Lower lobe of right lung (tissue), 2 donors: ENCODE measurements at regions not wholly inside any gene's neighbourhood (a gene's known extent, or its start where the extent isn't known, plus 50 kb on each side); places are given as distances from the start of the nearest gene placed in this dataset.
A peak's percentile ranks its signal among the peaks of the same experiment; 100 is the strongest.

Source experiments
- ATAC-seq, 2 donors: fragments of 200-7000 bp; cut with Tn5 transposase; one replicate each; pipeline ENCODE4 v1.9.1; 2020 to 2022; ENCODE audit warnings: mild to moderate bottlenecking in 2 of 2, moderate library complexity in 2 of 2
- DNase-seq: peaks from one replicate; pipeline ENCODE4 v3.0.0-alpha.2; 2020
- H3K27ac ChIP-seq: fragments of 200-600 bp; one replicate; pipeline ENCODE4 v1.8.0; 2022
- H3K27me3 ChIP-seq: fragments of 200-600 bp; one replicate; pipeline ENCODE4 v1.8.0; 2022; ENCODE audit warnings: low read depth
- H3K36me3 ChIP-seq: fragments of 200-600 bp; one replicate; pipeline ENCODE4 v1.8.0; 2022; ENCODE audit warnings: mild to moderate bottlenecking
- H3K4me1 ChIP-seq: fragments of 200-600 bp; one replicate; pipeline ENCODE4 v1.8.0; 2022
- H3K4me3 ChIP-seq: fragments of 200-600 bp; one replicate; pipeline ENCODE4 v1.8.0; 2022; ENCODE audit warnings: mild to moderate bottlenecking
- H3K9me3 ChIP-seq: fragments of 200-600 bp; one replicate; pipeline ENCODE4 v1.8.0; 2022
- CTCF ChIP-seq: fragments of 200-600 bp; IDR thresholded peaks from one replicate; pipeline ENCODE4 v1.8.0; 2022; ENCODE audit warnings: antibody characterized with exemption, mild to moderate bottlenecking
- intact Hi-C: fragments of 100-400 bp; cut with DNase I; formaldehyde crosslinking; loops from one replicate; pipeline ENCODE4 v1.11.0; 2022
- donor health status: DM: no; HTN: yes; CAD: no; lungs with severe emphysema.

DNA sequence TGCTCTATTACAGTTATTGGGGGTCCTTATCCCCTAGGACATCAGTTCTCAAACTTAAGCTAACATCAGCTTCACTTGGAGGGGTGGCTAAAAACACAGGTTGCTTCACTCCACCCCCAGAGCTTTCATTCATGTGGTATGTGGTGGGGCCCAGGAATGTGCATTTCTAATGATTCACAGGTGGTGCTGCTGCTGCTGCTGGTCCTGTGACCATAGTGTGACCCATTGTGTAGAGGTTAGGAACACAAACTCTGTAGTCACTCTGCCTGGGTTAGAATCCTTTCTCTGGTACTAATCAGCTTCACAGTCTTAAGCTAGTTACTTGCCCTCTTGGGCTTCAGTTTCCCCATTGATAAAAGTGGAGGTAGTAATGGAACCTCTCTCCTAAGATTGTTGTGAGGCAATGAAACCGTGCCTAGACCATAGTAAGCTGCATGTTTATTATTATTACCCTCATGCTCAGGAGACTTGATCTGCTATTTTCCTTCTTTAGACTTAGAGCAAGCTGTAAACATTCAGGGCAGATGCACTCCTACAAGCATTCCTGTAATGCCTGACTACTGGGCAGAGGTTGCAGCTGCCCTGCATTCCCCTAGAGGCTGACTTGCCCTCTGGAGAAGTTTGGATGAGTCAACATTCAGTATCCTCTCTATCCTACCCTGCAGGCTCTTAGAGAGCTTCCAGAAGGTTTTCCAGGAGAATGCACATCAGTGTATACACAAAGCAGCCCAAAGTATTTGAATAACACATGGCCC is 94.1 kb upstream of the ACSL4 start:
- ATAC-seq (no peak), DNase-seq (no peak)
- Histone ChIP-seq H3K4me3 (no peak overlapping the region), H3K27me3 (no peaks in the 10 kb centered on the region), H3K36me3 (no peaks in the 10 kb centered on the region), H3K9me3 (no peaks in the 10 kb centered on the region), H3K4me1 (peaks cover 5% of the 10 kb centered on the region), H3K27ac (no peak overlapping the region)
- TF ChIP-seq CTCF, result no peak
- intact Hi-C loops, result no loop called here

GRCh38 chrX:109827772-109828171 is 94.7 kb upstream of the ACSL4 start:
- peaks cover 5% of the 10 kb centered on the region for H3K4me1 ChIP-seq
- ATAC-seq (no peak), DNase-seq (no peak)
- TF ChIP-seq CTCF, result no peak
- H3K9me3 ChIP-seq, result no peaks in the 10 kb centered on the region
- no peak overlapping the region for H3K4me3 ChIP-seq
- intact Hi-C loops, result no loop called here
- H3K36me3 ChIP-seq, result no peaks in the 10 kb centered on the region
- no peak overlapping the region for H3K27ac ChIP-seq
- H3K27me3 ChIP-seq, result no peaks in the 10 kb centered on the region

- H3K4me3 ChIP-seq, result no peak overlapping the region
- ATAC-seq (peak in 1 of 2 donors; percentile 6), DNase-seq (no peak)
- H3K9me3 ChIP-seq, result no peaks in the 10 kb centered on the region
- no peaks in the 10 kb centered on the region for H3K27me3 ChIP-seq
- no peak overlapping the region for H3K27ac ChIP-seq
- TF ChIP-seq CTCF, result no peak
- H3K36me3 ChIP-seq, result no peaks in the 10 kb centered on the region
- peaks cover 5% of the 10 kb centered on the region for H3K4me1 ChIP-seq
- intact Hi-C loops, result no loop called here
Observed at GRCh38 chrX:109830157-109830703, 97.2 kb upstream of the ACSL4 start.

- intact Hi-C loops, result no loop called here
- no peaks in the 10 kb centered on the region for H3K27me3 ChIP-seq
- H3K9me3 ChIP-seq, result no peaks in the 10 kb centered on the region
- H3K36me3 ChIP-seq, result no peaks in the 10 kb centered on the region
- H3K4me3 ChIP-seq, result no peak overlapping the region
- no peak overlapping the region for H3K27ac ChIP-seq
- ATAC-seq (peak; percentile 59 to 89), DNase-seq (no peak)
- no peak for TF ChIP-seq CTCF
- H3K4me1 ChIP-seq, result peaks cover 5% of the 10 kb centered on the region
Observed at GRCh38 chrX:109830704-109831206, 97.7 kb upstream of the ACSL4 start.

DNA sequence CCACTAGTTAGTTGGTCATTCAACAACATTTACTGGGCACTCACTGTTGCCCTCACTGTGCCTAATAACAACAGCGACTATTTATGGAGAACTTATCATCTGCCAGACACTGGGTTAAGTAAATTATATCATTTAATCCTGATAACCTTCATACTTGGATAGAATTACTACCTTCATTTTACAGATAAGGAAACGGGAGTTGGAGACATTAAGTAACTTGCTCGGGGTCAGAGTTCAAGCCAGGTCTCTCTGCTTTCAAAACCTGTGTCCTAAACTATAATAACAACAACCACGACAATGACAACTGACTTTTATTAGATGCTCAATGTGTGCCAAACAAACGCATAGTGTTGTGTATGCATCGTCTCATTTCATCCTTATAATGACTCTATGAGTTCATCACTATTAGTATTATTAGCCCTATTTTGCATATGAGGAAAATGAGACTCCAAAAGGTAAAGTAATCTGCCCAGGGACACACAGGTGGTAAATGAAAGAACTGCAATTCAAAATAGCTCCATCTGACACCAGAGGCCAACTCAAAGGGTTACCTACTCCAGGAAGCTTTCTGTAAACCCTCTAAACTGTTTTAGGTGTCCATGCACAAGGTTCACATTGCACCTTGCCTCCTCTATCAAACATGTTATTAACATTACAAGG is 98.4 kb upstream of the ACSL4 start:
- Histone ChIP-seq H3K27me3 (no peaks in the 10 kb centered on the region), H3K27ac (no peak overlapping the region), H3K4me3 (no peak overlapping the region), H3K36me3 (no peaks in the 10 kb centered on the region), H3K4me1 (peaks cover 5% of the 10 kb centered on the region), H3K9me3 (no peaks in the 10 kb centered on the region)
- no peak for DNase-seq
- no peak for TF ChIP-seq CTCF
- no peak for ATAC-seq
- intact Hi-C loops, result no loop called here
